SK-N-MC (cell line): ENCODE measurements at regions not wholly inside any gene's neighbourhood (a gene's known extent, or its start where the extent isn't known, plus 50 kb on each side); places are given as distances from the start of the nearest gene placed in this dataset.

Experiments used
- EZH2 ChIP-seq: fragments of 200-600 bp; sonication (generic); IDR thresholded peaks from one replicate; pipeline ENCODE4 v1.6.1; 2017; ENCODE audit warnings: antibody characterized with exemption
- FOXP2 ChIP-seq: optimal IDR thresholded peaks from 2 replicates; pipeline ENCODE3; 2011; ENCODE audit warnings: mild to moderate bottlenecking, moderate library complexity; ENCODE audit not compliant: insufficient read depth; ENCODE audit errors: extremely low read length, control extremely low read depth
- POLR2AphosphoS5 ChIP-seq: IDR thresholded peaks from 2 replicates; pipeline ENCODE4 v1.6.1; 2012; ENCODE audit warnings: mild to moderate bottlenecking, low read depth, low read length, borderline replicate concordance

- TF ChIP-seq POLR2AphosphoS5 (no peak), EZH2 (no peak), FOXP2 (no peak)
These were observed 76.8 kb upstream of the ZNF281 start for GRCh38 chr1:200486634-200487033.
